ENCODE measurements at regions not wholly inside any gene's neighbourhood (a gene's known extent, or its start where the extent isn't known, plus 50 kb on each side); places are given as distances from the start of the nearest gene placed in this dataset.

DNA sequence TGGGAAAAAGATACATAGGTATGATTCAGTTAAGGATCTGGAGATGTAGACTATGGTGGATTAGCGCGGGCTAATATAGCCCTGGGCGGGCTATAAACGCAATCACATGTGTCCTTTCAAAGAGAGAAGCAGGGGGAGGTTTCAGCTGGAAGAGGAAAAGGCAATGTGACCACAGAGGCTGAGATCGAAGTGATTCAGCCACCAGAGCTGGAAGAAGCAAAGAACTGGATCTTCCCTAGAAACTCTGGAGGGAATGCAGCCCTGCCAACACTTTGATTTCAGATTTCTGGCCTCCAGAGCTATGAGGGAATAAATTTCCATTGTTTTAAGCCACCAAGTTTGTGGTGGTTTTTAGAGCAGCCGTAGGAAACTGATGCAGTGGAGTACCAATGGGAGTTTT lies 81.5 kb upstream of the NHSL1 start:
- TF ChIP-seq, protein P1, sequence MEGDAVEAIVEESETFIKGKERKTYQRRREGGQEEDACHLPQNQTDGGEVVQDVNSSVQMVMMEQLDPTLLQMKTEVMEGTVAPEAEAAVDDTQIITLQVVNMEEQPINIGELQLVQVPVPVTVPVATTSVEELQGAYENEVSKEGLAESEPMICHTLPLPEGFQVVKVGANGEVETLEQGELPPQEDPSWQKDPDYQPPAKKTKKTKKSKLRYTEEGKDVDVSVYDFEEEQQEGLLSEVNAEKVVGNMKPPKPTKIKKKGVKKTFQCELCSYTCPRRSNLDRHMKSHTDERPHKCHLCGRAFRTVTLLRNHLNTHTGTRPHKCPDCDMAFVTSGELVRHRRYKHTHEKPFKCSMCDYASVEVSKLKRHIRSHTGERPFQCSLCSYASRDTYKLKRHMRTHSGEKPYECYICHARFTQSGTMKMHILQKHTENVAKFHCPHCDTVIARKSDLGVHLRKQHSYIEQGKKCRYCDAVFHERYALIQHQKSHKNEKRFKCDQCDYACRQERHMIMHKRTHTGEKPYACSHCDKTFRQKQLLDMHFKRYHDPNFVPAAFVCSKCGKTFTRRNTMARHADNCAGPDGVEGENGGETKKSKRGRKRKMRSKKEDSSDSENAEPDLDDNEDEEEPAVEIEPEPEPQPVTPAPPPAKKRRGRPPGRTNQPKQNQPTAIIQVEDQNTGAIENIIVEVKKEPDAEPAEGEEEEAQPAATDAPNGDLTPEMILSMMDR (conservative IDR thresholded peaks at IDR 0.05; ENCODE audit: low read length), result no peak
- no peak for TF ChIP-seq EZH2phosphoT487 (IDR thresholded peaks at IDR 0.05; ENCODE audit: borderline replicate concordance)

Measured in Loucy (cell line).